ENCODE measurements at regions not wholly inside any gene's neighbourhood (a gene's known extent, or its start where the extent isn't known, plus 50 kb on each side); places are given as distances from the start of the nearest gene placed in this dataset.

DNA sequence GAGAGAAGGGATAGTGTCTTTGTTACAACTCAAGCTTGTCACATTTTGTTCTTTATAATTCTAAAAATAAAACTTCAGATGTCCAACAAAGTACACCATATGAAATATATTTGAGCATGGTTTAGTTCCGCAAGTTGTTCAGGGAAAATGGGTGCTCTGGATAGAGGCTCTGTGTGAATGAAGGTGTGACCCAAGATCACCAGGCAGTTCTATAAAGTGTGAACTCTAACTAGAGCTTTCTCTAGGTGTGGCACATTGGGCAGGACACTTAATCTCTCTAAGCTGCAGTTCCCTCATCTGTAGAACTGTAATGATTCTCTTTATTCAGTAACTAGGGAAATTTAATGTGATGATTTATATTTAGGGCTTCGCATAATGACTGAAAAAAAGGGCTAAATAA is 139.3 kb downstream of the BCHE start:
- TF ChIP-seq ZC3H10 (CRISPR knock-in tag; IDR thresholded peaks at IDR 0.05) = no peak
- TF ChIP-seq ZNF565 (CRISPR knock-in tag; conservative IDR thresholded peaks at IDR 0.05; ENCODE audit: low read depth) = no peak
- TF ChIP-seq TCF4 (CRISPR knock-in tag; IDR thresholded peaks at IDR 0.05; ENCODE audit: borderline replicate concordance) = no peak
- TF ChIP-seq CSRNP3 (CRISPR knock-in tag; IDR thresholded peaks at IDR 0.05) = no peak
- no peak for TF ChIP-seq CREB5 (CRISPR knock-in tag; IDR thresholded peaks at IDR 0.05; ENCODE audit: low read depth)
- TF ChIP-seq GLIS3 (CRISPR knock-in tag; IDR thresholded peaks at IDR 0.05) = no peak
- TF ChIP-seq, protein P1, sequence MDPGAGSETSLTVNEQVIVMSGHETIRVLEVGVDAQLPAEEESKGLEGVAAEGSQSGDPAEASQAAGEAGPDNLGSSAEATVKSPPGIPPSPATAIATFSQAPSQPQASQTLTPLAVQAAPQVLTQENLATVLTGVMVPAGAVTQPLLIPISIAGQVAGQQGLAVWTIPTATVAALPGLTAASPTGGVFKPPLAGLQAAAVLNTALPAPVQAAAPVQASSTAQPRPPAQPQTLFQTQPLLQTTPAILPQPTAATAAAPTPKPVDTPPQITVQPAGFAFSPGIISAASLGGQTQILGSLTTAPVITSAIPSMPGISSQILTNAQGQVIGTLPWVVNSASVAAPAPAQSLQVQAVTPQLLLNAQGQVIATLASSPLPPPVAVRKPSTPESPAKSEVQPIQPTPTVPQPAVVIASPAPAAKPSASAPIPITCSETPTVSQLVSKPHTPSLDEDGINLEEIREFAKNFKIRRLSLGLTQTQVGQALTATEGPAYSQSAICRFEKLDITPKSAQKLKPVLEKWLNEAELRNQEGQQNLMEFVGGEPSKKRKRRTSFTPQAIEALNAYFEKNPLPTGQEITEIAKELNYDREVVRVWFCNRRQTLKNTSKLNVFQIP (CRISPR knock-in tag; IDR thresholded peaks at IDR 0.05; ENCODE audit: borderline replicate concordance, low read depth) = no peak
- TF ChIP-seq ZFP30 (CRISPR knock-in tag; IDR thresholded peaks at IDR 0.05) = no peak
- no peak for TF ChIP-seq ZFP3 (CRISPR knock-in tag; IDR thresholded peaks at IDR 0.05)
- TF ChIP-seq CSDC2 (CRISPR knock-in tag; IDR thresholded peaks at IDR 0.05) = no peak
- no peak for TF ChIP-seq ZNF8 (CRISPR knock-in tag; IDR thresholded peaks at IDR 0.05)
- TF ChIP-seq, protein P2, sequence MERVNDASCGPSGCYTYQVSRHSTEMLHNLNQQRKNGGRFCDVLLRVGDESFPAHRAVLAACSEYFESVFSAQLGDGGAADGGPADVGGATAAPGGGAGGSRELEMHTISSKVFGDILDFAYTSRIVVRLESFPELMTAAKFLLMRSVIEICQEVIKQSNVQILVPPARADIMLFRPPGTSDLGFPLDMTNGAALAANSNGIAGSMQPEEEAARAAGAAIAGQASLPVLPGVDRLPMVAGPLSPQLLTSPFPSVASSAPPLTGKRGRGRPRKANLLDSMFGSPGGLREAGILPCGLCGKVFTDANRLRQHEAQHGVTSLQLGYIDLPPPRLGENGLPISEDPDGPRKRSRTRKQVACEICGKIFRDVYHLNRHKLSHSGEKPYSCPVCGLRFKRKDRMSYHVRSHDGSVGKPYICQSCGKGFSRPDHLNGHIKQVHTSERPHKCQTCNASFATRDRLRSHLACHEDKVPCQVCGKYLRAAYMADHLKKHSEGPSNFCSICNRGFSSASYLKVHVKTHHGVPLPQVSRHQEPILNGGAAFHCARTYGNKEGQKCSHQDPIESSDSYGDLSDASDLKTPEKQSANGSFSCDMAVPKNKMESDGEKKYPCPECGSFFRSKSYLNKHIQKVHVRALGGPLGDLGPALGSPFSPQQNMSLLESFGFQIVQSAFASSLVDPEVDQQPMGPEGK (CRISPR knock-in tag; IDR thresholded peaks at IDR 0.05; ENCODE audit: borderline replicate concordance) = no peak
- TF ChIP-seq BACH2 (CRISPR knock-in tag; IDR thresholded peaks at IDR 0.05; ENCODE audit: borderline replicate concordance) = no peak
- TF ChIP-seq SNAI2 (CRISPR knock-in tag; IDR thresholded peaks at IDR 0.05) = no peak
- no peak for TF ChIP-seq PPARA (CRISPR knock-in tag; IDR thresholded peaks at IDR 0.05; ENCODE audit: borderline replicate concordance)
- no peak for TF ChIP-seq OSR1 (CRISPR knock-in tag; IDR thresholded peaks at IDR 0.05)
- no peak for TF ChIP-seq ARNTL (CRISPR knock-in tag; IDR thresholded peaks at IDR 0.05; ENCODE audit: borderline replicate concordance, low read depth)
- no peak for ATAC-seq

GRCh38 chr3:165696496-165696895 is 140.7 kb downstream of the BCHE start:
- TF ChIP-seq ZNF8 (CRISPR knock-in tag; IDR thresholded peaks at IDR 0.05) = no peak
- no peak for TF ChIP-seq ISL1 (CRISPR knock-in tag; IDR thresholded peaks at IDR 0.05)
- ATAC-seq = no peak

GRCh38 chr3:165683947-165684346 is 153.3 kb downstream of the BCHE start:
- ATAC-seq = peak; percentile 81
- TF ChIP-seq CREB5 (CRISPR knock-in tag; IDR thresholded peaks at IDR 0.05; ENCODE audit: low read depth) (no peak), CSDC2 (CRISPR knock-in tag; IDR thresholded peaks at IDR 0.05) (no peak), ZFP3 (CRISPR knock-in tag; IDR thresholded peaks at IDR 0.05) (no peak), PPARA (CRISPR knock-in tag; IDR thresholded peaks at IDR 0.05; ENCODE audit: borderline replicate concordance) (no peak), ZNF70 (CRISPR knock-in tag; IDR thresholded peaks at IDR 0.05) (no peak), GLIS3 (CRISPR knock-in tag; IDR thresholded peaks at IDR 0.05) (no peak), SNAI2 (CRISPR knock-in tag; IDR thresholded peaks at IDR 0.05) (no peak), RARB (CRISPR knock-in tag; IDR thresholded peaks at IDR 0.05) (no peak), ZC3H10 (CRISPR knock-in tag; IDR thresholded peaks at IDR 0.05) (no peak), ARNTL (CRISPR knock-in tag; IDR thresholded peaks at IDR 0.05; ENCODE audit: borderline replicate concordance, low read depth) (no peak), ESRRG (CRISPR knock-in tag; IDR thresholded peaks at IDR 0.05) (no peak)
- TF ChIP-seq, protein P2 (CRISPR knock-in tag; IDR thresholded peaks at IDR 0.05; ENCODE audit: borderline replicate concordance) = no peak
- TF ChIP-seq, protein P1 (CRISPR knock-in tag; IDR thresholded peaks at IDR 0.05; ENCODE audit: borderline replicate concordance, low read depth) = no peak
